ENCODE measurements at regions not wholly inside any gene's neighbourhood (a gene's known extent, or its start where the extent isn't known, plus 50 kb on each side); places are given as distances from the start of the nearest gene placed in this dataset.
A peak's percentile ranks its signal among the peaks of the same experiment; 100 is the strongest.

DNA sequence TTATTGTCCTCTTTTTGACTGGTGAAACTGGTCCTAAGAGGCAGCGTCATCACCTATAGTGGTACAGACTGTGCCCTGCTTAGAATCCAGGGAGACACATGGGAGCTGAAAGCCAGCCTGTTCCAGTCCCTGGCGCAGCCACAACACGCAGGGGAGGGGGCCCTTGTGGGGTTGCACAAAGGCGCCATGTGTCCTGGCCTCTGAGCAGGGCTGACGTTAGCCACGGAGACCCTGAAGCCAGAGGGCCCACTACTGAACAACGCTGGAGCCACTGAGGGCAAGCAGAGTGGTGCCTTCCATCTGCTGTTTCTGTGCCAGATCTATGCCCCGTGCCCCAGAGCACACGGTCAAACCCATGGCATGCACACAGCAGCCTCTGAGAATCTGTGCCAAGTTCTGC lies 147.3 kb downstream of the ACTL7B start:
- H3K27ac ChIP-seq, result no peak overlapping the region
- TF ChIP-seq EP300 (IDR thresholded peaks at IDR 0.05) (no peak), POLR2AphosphoS5 (IDR thresholded peaks at IDR 0.05) (no peak), POLR2A (IDR thresholded peaks at IDR 0.05) (no peak), CTCF (IDR thresholded peaks at IDR 0.05) (no peak)
- WGBS, 5 donors, result 68 to 81% (median 80%) methylated on average over 6 to 9 of the region's 9 CpGs
- peak in 1 of 2 donors; percentile 24 for DNase-seq
- H3K9me3 ChIP-seq, result no peaks in the 10 kb centered on the region
- H3K4me3 ChIP-seq, result no peak overlapping the region
- H3K27me3 ChIP-seq, result peaks cover 0 to 3% (median 0%) of the 10 kb centered on the region in 3 donors
- H3K36me3 ChIP-seq, result no peaks in the 10 kb centered on the region
- H3K4me1 ChIP-seq, result peaks cover 0 to 7% (median 0%) of the 10 kb centered on the region in 4 donors
- intact Hi-C loops (cut with DNase I; ENCODE audit: low total_unique reads), result no loop called here

- intact Hi-C loops (cut with DNase I; ENCODE audit: low total_unique reads), result no loop called here
- TF ChIP-seq POLR2AphosphoS5 (IDR thresholded peaks at IDR 0.05), result no peak
- no peak for TF ChIP-seq EP300 (IDR thresholded peaks at IDR 0.05)
- TF ChIP-seq CTCF (IDR thresholded peaks at IDR 0.05), result no peak
- H3K4me3 ChIP-seq, result no peak overlapping the region
- H3K36me3 ChIP-seq, result no peaks in the 10 kb centered on the region
- DNase-seq, result no peak
- no peaks in the 10 kb centered on the region for H3K9me3 ChIP-seq
- H3K27me3 ChIP-seq, result no peaks in the 10 kb centered on the region
- WGBS, 5 donors, result 66 to 85% (median 71%) methylated on average over 3 of the region's 3 CpGs
- peaks cover 0 to 7% (median 0%) of the 10 kb centered on the region in 4 donors for H3K4me1 ChIP-seq
- no peak overlapping the region for H3K27ac ChIP-seq
Observed at GRCh38 chr9:108707120-108707519, 148.7 kb downstream of the ACTL7B start.

DNA sequence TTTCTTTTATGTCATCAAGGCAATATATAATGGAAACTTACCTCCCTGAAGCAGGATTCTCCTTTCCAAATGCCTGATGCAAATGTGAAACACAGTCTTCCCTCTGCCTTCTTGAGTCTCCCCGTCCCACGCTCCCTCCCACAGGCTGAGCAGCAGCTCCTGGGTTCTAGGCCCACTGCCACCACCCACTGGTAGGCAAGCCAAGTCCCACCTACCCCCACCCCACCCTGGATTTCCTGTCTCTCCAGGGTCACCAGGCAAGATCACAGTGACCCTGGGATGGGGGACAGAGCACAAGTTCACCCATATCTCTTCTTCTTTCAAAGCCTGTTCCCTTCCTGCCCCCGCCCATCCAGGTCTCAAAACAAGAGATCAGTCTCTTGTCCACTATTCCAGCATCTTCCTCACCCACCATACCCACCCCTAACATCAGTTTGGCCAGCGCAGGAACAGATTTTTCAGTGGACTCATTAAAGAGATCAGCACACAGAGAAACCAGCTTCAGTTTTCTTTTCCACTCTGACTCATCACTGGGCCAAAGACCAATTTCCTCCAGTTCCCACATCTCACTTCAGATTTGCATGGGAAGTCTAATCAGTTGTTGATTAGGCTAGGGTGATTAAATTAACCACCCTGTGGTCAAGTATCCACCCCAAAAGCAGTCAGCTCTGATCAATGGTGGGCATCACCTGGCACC lies 151.5 kb downstream of the ACTL7B start:
- 75 to 79% (median 77%) methylated on average over 4 of the region's 4 CpGs for WGBS, 5 donors
- no peak overlapping the region for H3K4me3 ChIP-seq
- H3K4me1 ChIP-seq, result peaks cover 0 to 7% (median 0%) of the 10 kb centered on the region in 4 donors
- H3K27ac ChIP-seq, result no peak overlapping the region
- TF ChIP-seq CTCF (IDR thresholded peaks at IDR 0.05), result no peak
- peak in 1 of 3 donors; percentile 25 for TF ChIP-seq POLR2AphosphoS5 (IDR thresholded peaks at IDR 0.05)
- DNase-seq, result peak in 1 of 2 donors; percentile 19
- no peaks in the 10 kb centered on the region for H3K9me3 ChIP-seq
- H3K36me3 ChIP-seq, result no peaks in the 10 kb centered on the region
- intact Hi-C loops (cut with DNase I; ENCODE audit: low total_unique reads), result no loop called here
- H3K27me3 ChIP-seq, result no peaks in the 10 kb centered on the region

DNA sequence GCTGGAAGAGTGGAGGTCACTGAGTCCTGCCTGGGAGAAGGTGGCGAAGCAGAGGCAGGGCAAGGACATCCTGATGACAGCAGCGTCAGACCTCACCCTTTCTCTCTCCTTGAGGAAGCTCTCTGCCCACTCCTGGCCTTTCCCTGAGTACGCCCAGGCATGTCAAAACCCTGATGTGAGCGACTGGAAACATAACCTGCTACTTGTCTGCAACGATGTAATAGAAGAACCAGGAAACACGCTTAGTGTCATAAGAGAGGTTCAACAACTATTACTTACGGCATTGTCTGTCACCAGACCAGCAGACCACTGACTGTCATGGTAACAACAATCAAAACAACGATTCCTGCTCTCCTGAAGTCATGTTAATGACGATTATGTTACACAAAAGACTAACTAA lies 152.4 kb downstream of the ACTL7B start:
- Histone ChIP-seq H3K9me3 (no peaks in the 10 kb centered on the region), H3K27ac (no peak overlapping the region), H3K27me3 (no peaks in the 10 kb centered on the region), H3K4me3 (no peak overlapping the region), H3K36me3 (no peaks in the 10 kb centered on the region), H3K4me1 (peaks cover 0 to 7% (median 0%) of the 10 kb centered on the region in 4 donors)
- intact Hi-C loops (cut with DNase I; ENCODE audit: low total_unique reads), result no loop called here
- DNase-seq, result no peak
- WGBS, 5 donors, result 70 to 91% (median 81%) methylated on average over 9 of the region's 9 CpGs
- TF ChIP-seq EP300 (IDR thresholded peaks at IDR 0.05) (no peak), POLR2A (IDR thresholded peaks at IDR 0.05) (no peak), CTCF (IDR thresholded peaks at IDR 0.05) (no peak), POLR2AphosphoS5 (IDR thresholded peaks at IDR 0.05) (no peak)
